ENCODE measurements at regions not wholly inside any gene's neighbourhood (a gene's known extent, or its start where the extent isn't known, plus 50 kb on each side); places are given as distances from the start of the nearest gene placed in this dataset.

- no peak overlapping the region for H3K14ac ChIP-seq (ENCODE audit: insufficient read depth, low read length)
- no peaks in the 10 kb centered on the region for H3K9me3 ChIP-seq (ENCODE audit: control insufficient read depth, low read depth, low read length)
- no peak overlapping the region for H2BK20ac ChIP-seq (ENCODE audit: low read depth, low read length, poor library complexity, severe bottlenecking)
- H3K4me1 Mint-ChIP-seq, result peaks cover 19 to 23% of the 10 kb centered on the region in 2 experiments
- no CpG with 5 or more reads among the region's 4 CpGs for WGBS (ENCODE audit: extremely low coverage, insufficient read length, low lambda C conversion rate)
- TF ChIP-seq CTCF (conservative IDR thresholded peaks at IDR 0.05), result no peak
- no peak overlapping the region for H4K91ac ChIP-seq (ENCODE audit: insufficient read length, low read depth, low read length)
- H3T11ph ChIP-seq (ENCODE audit: low read length), result no peak overlapping the region
- no peak overlapping the region for H2AK5ac ChIP-seq (ENCODE audit: insufficient read length, low read length)
- no peaks in the 10 kb centered on the region for H3K27me3 Mint-ChIP-seq (ENCODE audit: low read depth)
- H4K8ac ChIP-seq (replicated peaks; ENCODE audit: insufficient read length, low read depth, low read length), result no peak overlapping the region
- no peak overlapping the region for H3K4me3 Mint-ChIP-seq
- H3K18ac ChIP-seq (ENCODE audit: insufficient read length, low read depth, low read length), result no peak overlapping the region
- H2BK12ac ChIP-seq (ENCODE audit: insufficient read length, low read depth, low read length), result no peak overlapping the region
- H3K4ac ChIP-seq (ENCODE audit: low read depth, low read length), result no peak overlapping the region
- no peak overlapping the region for H3K27ac ChIP-seq (ENCODE audit: insufficient read length, low read depth, low read length)
- H3K56ac ChIP-seq (ENCODE audit: insufficient read length, low read depth, low read length), result no peak overlapping the region
- no peaks in the 10 kb centered on the region for H3K27me3 ChIP-seq (ENCODE audit: insufficient read depth, low read length)
- peaks cover 0 to 5% (median 2%) of the 10 kb centered on the region in 3 experiments; a peak in 2 of 7 replicates for H3K36me3 Mint-ChIP-seq (ENCODE audit: insufficient read depth in 1 of 3, low read depth in 3 of 3)
- no peak overlapping the region for H2BK120ac ChIP-seq (ENCODE audit: low read depth, low read length, poor library complexity, severe bottlenecking)
- H3K9ac ChIP-seq (ENCODE audit: extremely low read depth, insufficient read length, low read length), result no peak overlapping the region
- H3K9me3 Mint-ChIP-seq, result peaks cover 3 to 6% of the 10 kb centered on the region in 2 experiments; a peak in 3 of 5 replicates
- H3K4me2 ChIP-seq (ENCODE audit: insufficient read depth, insufficient read length, low read length), result no peak overlapping the region
- DNase-seq, result no peak
- H4K20me1 ChIP-seq (ENCODE audit: control insufficient read depth, insufficient read depth, insufficient read length), result no peaks in the 10 kb centered on the region
- no peak overlapping the region for H3K23ac ChIP-seq (ENCODE audit: insufficient read length, low read depth, low read length)
- H2BK15ac ChIP-seq (ENCODE audit: low read depth, low read length), result no peak overlapping the region
- peaks cover 11% of the 10 kb centered on the region; the same call in 1 of the 2 replicates for H3K4me1 ChIP-seq (ENCODE audit: insufficient read depth, low read length)
- H4K5ac ChIP-seq (ENCODE audit: insufficient read length, low read depth, low read length), result no peak overlapping the region
- no peaks in the 10 kb centered on the region for H3K79me2 ChIP-seq (ENCODE audit: insufficient read depth, low read length)
- no peaks in the 10 kb centered on the region for H3K79me1 ChIP-seq (ENCODE audit: insufficient read depth, low read depth, low read length, poor library complexity, severe bottlenecking)
- H2BK5ac ChIP-seq (ENCODE audit: insufficient read length, low read length), result no peak overlapping the region
- no peaks in the 10 kb centered on the region for H3K23me2 ChIP-seq (ENCODE audit: insufficient read length, low read depth, low read length, poor library complexity, severe bottlenecking)
- no peak overlapping the region for H2AFZ ChIP-seq (ENCODE audit: low read length)
- no peak overlapping the region; a peak in 1 of 7 replicates for H3K27ac Mint-ChIP-seq
Measured at GRCh38 chr12:14207905-14208551, 157.5 kb upstream of the ATF7IP start.
